ENCODE measurements at regions not wholly inside any gene's neighbourhood (a gene's known extent, or its start where the extent isn't known, plus 50 kb on each side); places are given as distances from the start of the nearest gene placed in this dataset.

DNA sequence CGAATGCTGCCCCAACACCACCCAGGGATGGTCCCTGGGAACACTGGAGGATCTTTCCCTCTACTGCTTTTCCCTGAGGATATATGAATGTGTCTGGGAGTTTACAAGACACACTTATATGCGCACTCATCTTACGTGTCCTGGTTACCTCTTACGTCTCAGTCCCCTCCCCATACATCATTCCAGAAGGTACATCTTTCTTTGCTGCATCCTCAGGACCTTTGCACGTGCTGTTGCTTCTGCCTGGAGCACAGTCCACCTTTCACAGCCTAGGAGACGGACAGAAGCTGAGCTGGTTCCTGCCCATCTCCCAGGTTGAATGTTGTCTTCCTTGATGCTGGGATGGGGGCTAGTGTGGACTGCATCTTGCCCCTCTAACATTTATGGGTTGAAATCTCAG lies 153.0 kb upstream of the FOXF1 start:
- TF ChIP-seq CTCF (IDR thresholded peaks at IDR 0.05) = no peak
- no peak for TF ChIP-seq POLR2A (IDR thresholded peaks at IDR 0.05)
